Fibroblast of villous mesenchyme (primary cell): ENCODE measurements at regions not wholly inside any gene's neighbourhood (a gene's known extent, or its start where the extent isn't known, plus 50 kb on each side); places are given as distances from the start of the nearest gene placed in this dataset.
"Not testable (repeated sequence)": the region's sequence is repeated elsewhere in the genome, so short reads cannot be mapped to it uniquely, and the experiment has no call there.

Source experiments
- DNase-seq: peaks from one replicate; pipeline ENCODE4 v3.0.0-alpha.2; 2010; ENCODE audit warnings: low read depth
- H3K4me3 ChIP-seq: 2 replicates; pipeline ENCODE4 v1.5.1; 2011; ENCODE audit warnings: low read depth, mild to moderate bottlenecking, low read length
- TF ChIP-seq, protein P1 (sequence below): IDR thresholded peaks from 2 replicates; pipeline ENCODE4 v1.5.1; 2012; ENCODE audit warnings: low read depth, mild to moderate bottlenecking, low read length; ENCODE audit not compliant: insufficient read depth

DNA sequence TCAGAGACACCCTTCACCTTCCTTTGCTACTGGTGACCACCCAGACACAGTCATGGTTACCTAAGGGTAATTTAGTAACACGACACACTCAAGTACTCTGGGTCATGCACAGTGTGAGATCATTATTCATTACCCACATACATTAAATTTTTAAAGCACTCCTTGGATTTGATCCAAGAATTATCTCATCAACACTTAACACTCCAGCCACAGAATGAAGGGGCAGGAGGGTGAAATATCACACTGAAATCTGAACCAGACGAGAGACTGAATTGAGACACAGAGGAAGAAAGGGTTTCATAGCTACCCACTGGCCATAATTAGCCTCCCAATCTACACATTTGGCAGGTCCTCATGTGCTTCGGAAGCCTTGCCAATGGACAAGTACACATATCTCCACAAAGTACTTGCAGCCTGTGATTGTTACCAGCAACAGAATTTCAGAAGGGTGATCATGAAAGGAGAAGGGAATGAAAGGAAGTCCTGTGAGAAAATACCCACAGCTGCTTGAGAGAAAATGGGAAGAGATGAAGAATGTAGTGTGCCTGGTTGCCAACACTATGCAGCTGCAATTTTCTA is 189.3 kb downstream of the POLR1F start:
- no peak overlapping the region for H3K4me3 ChIP-seq
- peak; percentile 46 for DNase-seq
- TF ChIP-seq, protein P1, sequence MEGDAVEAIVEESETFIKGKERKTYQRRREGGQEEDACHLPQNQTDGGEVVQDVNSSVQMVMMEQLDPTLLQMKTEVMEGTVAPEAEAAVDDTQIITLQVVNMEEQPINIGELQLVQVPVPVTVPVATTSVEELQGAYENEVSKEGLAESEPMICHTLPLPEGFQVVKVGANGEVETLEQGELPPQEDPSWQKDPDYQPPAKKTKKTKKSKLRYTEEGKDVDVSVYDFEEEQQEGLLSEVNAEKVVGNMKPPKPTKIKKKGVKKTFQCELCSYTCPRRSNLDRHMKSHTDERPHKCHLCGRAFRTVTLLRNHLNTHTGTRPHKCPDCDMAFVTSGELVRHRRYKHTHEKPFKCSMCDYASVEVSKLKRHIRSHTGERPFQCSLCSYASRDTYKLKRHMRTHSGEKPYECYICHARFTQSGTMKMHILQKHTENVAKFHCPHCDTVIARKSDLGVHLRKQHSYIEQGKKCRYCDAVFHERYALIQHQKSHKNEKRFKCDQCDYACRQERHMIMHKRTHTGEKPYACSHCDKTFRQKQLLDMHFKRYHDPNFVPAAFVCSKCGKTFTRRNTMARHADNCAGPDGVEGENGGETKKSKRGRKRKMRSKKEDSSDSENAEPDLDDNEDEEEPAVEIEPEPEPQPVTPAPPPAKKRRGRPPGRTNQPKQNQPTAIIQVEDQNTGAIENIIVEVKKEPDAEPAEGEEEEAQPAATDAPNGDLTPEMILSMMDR, result no peak

DNA sequence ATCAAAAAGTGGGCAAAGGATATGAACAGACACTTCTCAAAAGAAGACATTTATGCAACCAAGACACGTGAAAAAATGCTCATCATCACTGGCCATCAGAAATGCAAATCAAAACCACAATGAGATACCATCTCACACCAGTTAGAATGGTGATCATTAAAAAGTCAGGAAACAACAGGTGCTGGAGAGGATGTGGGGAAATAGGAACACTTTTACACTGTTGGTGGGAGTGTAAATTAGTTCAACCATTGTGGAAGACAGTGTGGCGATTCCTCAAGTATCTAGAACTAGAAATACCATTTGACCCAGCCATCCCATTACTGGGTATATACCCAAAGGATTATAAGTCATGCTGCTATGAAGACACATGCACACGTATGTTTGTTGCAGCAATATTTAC is 191.3 kb downstream of the POLR1F start:
- H3K4me3 ChIP-seq, DNase-seq: not testable (repeated sequence)

DNA sequence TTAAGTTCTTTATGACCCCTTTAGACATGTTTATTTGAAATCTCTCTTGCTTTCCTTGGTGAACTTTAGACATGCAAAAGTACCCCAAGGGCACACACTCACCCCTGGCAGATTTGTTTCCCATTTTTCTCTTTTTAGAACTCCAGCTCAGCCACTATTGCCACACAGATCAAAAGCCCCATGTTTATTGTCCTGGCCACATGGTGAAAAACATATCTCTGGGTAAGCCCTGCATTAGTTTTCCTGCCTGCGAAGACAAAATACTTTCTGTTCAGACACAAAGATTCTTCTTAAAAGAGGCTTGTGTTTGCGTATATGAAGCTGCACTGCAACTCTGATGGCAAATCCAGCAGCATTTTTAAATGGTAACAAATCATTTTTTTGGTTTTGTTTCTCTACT is 200.0 kb downstream of the POLR1F start:
- H3K4me3 ChIP-seq, result no peak overlapping the region
- TF ChIP-seq, protein P1, result no peak
- DNase-seq, result peak; percentile 91

DNA sequence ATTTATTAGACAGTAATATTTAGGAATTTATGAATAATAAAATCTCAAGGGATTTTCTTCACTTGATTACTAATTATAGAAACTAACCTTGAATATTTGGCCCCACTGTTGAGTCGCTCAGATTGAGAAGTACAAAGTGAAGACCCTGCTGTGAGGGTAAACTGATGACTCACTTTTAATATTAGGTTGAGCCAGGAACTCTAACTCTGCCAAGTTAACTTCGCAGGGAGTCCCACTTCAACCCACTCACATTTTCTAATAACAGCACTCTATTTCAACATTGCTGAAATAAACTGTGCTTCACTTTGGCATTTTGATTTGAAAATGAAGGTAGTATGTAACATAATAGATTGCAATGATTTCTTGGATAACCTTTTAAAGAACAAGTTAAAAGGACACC is 200.7 kb downstream of the POLR1F start:
- TF ChIP-seq, protein P1, result no peak
- no peak overlapping the region for H3K4me3 ChIP-seq
- no peak for DNase-seq

DNA sequence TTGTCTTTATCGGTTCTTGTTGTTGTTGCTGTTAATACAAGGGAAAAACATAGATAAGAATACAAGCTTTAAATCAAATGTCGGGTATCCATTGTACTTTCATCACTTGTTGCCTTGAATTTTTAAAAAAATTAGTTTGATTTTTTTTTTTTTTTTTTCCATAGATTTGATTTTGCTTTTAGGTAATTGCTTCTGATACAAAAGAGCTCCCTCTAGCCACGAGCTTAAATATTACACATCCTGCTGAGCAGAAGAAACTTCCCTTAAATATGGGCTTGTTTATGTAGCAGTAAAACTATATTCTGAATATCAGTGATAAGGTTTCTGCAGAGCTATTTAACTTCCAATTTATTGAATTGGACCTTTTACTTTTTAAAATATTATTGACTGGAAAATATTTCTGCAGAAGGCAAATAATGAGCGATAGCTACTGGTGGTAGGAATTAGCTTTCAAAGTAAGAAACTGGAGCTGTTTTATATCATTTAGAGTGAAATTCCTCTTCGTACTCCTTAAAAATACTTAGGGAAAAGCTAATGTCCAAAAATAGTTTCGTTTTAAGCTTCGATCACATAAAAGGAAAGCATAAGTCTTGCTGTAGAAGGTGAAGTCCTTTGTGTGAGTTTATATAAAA is 216.9 kb downstream of the POLR1F start:
- no peak overlapping the region for H3K4me3 ChIP-seq
- peak; percentile 69 for DNase-seq
- TF ChIP-seq, protein P1, result peak; percentile 66

DNA sequence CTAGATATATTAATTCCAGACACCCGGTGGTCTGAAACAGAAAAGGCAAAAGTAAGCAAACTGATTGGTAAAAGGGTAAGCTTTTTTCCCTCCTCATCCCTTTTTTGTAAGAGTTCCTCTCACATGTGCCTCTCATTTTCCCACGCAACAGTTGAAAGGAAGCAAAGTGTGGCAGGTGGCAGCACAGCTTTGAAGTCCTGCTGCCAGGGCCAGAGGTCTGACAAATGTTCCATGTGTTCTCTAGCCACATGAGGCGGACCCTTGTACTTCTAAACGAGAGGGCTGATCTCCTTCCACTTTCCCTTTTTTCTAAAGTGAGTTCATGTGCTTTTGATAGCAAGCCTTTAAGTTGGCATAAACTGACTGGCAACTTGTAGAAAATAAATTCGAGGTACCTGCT is 217.5 kb downstream of the POLR1F start:
- H3K4me3 ChIP-seq, result no peak overlapping the region
- TF ChIP-seq, protein P1, result no peak
- DNase-seq, result no peak

DNA sequence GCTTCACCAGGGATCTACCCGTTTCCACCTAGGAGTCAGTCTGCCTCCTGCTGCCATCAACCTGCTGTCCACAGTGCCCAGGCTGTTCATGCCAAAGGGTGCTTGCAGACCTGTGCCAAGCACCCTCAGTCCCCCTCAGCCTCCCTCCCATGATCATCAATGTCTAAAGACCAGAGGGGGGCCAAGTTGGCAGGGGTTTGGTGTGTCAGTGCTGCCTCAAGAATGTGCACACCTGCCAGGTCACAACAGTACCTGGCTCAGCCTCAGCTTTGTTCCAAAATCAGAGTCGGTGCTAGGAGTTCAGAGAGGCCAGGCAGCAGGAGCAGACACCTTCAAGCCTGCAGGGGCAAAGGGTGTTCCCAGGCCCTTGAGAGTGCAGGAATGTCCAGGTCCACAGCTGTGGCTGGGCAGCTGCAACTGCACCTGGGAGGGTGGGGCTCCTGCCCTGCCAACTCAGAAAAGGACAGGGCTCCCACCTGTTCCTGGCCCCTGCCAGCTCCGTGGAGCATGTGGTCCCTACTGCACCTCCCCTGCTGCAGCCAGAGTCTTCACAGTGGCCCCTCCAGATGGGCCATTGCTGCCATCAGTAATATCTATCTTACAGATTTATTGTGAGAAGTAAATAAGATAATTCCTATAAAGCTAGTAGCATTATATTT is 219.5 kb downstream of the POLR1F start:
- no peak for DNase-seq
- no peak overlapping the region for H3K4me3 ChIP-seq
- TF ChIP-seq, protein P1, result no peak
